ENCODE measurements at regions not wholly inside any gene's neighbourhood (a gene's known extent, or its start where the extent isn't known, plus 50 kb on each side); places are given as distances from the start of the nearest gene placed in this dataset.

- Histone ChIP-seq H2BK5ac (ENCODE audit: low read depth, low read length, poor library complexity, severe bottlenecking) (no peak overlapping the region), H2BK20ac (ENCODE audit: low read depth, low read length) (no peak overlapping the region), H3K27ac (ENCODE audit: insufficient read depth, low read length) (no peak overlapping the region), H3K9ac (ENCODE audit: low read depth, low read length) (no peak overlapping the region), H4K8ac (ENCODE audit: low read depth in 2 of 2, low read length in 2 of 2) (no peak overlapping the region), H3K36me3 (ENCODE audit: control insufficient read depth, insufficient read depth, low read length) (no peaks in the 10 kb centered on the region), H3K27me3 (ENCODE audit: control insufficient read depth, insufficient read depth, low read length) (no peaks in the 10 kb centered on the region), H2BK120ac (ENCODE audit: low read depth, low read length) (no peak overlapping the region), H3K9me1 (ENCODE audit: insufficient read depth, low read length) (no peaks in the 10 kb centered on the region), H2AFZ (replicated peaks; ENCODE audit: low read length, poor library complexity) (peak overlapping the region; percentile 67), H4K5ac (ENCODE audit: low read depth, low read length) (no peak overlapping the region), H3K18ac (ENCODE audit: low read depth, low read length) (no peak overlapping the region), H4K20me1 (ENCODE audit: insufficient read depth, low read length) (no peaks in the 10 kb centered on the region), H3K56ac (ENCODE audit: extremely low read depth, insufficient read depth, low read length) (no peak overlapping the region), H3K14ac (replicated peaks; ENCODE audit: low read depth, low read length) (no peak overlapping the region), H3K4me2 (ENCODE audit: low read depth, low read length) (no peak overlapping the region), H2AK5ac (ENCODE audit: low read depth, low read length) (peak overlapping the region; percentile 56; the same call in 1 of the 2 replicates), H3K4ac (ENCODE audit: low read depth, low read length) (no peak overlapping the region), H4K91ac (ENCODE audit: insufficient read depth, low read depth, low read length) (no peak overlapping the region), H3K4me3 (ENCODE audit: insufficient read depth, low read depth, low read length) (no peak overlapping the region), H3K79me1 (ENCODE audit: low read depth in 1 of 2, low read length in 2 of 2) (no peaks in the 10 kb centered on the region), H2BK15ac (ENCODE audit: low read depth, low read length) (no peak overlapping the region), H3K9me3 (ENCODE audit: control insufficient read depth, insufficient read depth, low read length) (no peaks in the 10 kb centered on the region), H3K23ac (ENCODE audit: low read depth, low read length) (no peak overlapping the region), H3K4me1 (ENCODE audit: control insufficient read depth, insufficient read depth, low read length) (no peaks in the 10 kb centered on the region), H2AK9ac (replicated peaks; ENCODE audit: low read depth, low read length, poor library complexity) (no peak overlapping the region)
- dilution Hi-C loops (cut with HindIII; ENCODE audit: low sequenced_read_pairs, unreplicated experiment), result no loop called here
- CTCF ChIA-PET, result no interaction called here
- in situ Hi-C loops (cut with MboI; ENCODE audit: low sequenced_read_pairs), result no loop called here
- WGBS, 2 experiments (ENCODE audit: extremely low coverage in 2 of 2, insufficient read length in 1 of 2), result no CpG with 5 or more reads among the region's 4 CpGs
- POLR2A ChIA-PET (ENCODE audit: unreplicated experiment), result no interaction called here
- intact Hi-C loops (cut with micrococcal nuclease), result no loop called here
- ATAC-seq (ENCODE audit: low read depth) (no peak), DNase-seq (no peak)
- TF ChIP-seq MAFK (IDR thresholded peaks at IDR 0.05; ENCODE audit: low read depth, low read length) (no peak), BHLHE40 (IDR thresholded peaks at IDR 0.05; ENCODE audit: low read depth, low read length) (no peak), CHD1 (IDR thresholded peaks at IDR 0.05; ENCODE audit: low read depth, low read length) (no peak)
- TF ChIP-seq, protein P1, sequence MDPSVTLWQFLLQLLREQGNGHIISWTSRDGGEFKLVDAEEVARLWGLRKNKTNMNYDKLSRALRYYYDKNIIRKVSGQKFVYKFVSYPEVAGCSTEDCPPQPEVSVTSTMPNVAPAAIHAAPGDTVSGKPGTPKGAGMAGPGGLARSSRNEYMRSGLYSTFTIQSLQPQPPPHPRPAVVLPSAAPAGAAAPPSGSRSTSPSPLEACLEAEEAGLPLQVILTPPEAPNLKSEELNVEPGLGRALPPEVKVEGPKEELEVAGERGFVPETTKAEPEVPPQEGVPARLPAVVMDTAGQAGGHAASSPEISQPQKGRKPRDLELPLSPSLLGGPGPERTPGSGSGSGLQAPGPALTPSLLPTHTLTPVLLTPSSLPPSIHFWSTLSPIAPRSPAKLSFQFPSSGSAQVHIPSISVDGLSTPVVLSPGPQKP (IDR thresholded peaks at IDR 0.05; ENCODE audit: borderline replicate concordance, low read depth, low read length), result no peak
- no TSS peak for BruUV-seq (replicated peaks)
These were observed 609.5 kb upstream of the RGMB start for GRCh38 chr5:98163796-98164493.
